ENCODE measurements at regions not wholly inside any gene's neighbourhood (a gene's known extent, or its start where the extent isn't known, plus 50 kb on each side); places are given as distances from the start of the nearest gene placed in this dataset.

- TF ChIP-seq, protein P1, sequence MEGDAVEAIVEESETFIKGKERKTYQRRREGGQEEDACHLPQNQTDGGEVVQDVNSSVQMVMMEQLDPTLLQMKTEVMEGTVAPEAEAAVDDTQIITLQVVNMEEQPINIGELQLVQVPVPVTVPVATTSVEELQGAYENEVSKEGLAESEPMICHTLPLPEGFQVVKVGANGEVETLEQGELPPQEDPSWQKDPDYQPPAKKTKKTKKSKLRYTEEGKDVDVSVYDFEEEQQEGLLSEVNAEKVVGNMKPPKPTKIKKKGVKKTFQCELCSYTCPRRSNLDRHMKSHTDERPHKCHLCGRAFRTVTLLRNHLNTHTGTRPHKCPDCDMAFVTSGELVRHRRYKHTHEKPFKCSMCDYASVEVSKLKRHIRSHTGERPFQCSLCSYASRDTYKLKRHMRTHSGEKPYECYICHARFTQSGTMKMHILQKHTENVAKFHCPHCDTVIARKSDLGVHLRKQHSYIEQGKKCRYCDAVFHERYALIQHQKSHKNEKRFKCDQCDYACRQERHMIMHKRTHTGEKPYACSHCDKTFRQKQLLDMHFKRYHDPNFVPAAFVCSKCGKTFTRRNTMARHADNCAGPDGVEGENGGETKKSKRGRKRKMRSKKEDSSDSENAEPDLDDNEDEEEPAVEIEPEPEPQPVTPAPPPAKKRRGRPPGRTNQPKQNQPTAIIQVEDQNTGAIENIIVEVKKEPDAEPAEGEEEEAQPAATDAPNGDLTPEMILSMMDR (IDR thresholded peaks at IDR 0.05; ENCODE audit: insufficient read depth, low read length): no peak
- TF ChIP-seq POLR2AphosphoS5 (IDR thresholded peaks at IDR 0.05; ENCODE audit: low read depth) (no peak), GABPA (IDR thresholded peaks at IDR 0.05; ENCODE audit: low read depth) (no peak), SPI1 (IDR thresholded peaks at IDR 0.05; ENCODE audit: borderline replicate concordance, low read depth) (no peak)
- TF ChIP-seq, protein P2, sequence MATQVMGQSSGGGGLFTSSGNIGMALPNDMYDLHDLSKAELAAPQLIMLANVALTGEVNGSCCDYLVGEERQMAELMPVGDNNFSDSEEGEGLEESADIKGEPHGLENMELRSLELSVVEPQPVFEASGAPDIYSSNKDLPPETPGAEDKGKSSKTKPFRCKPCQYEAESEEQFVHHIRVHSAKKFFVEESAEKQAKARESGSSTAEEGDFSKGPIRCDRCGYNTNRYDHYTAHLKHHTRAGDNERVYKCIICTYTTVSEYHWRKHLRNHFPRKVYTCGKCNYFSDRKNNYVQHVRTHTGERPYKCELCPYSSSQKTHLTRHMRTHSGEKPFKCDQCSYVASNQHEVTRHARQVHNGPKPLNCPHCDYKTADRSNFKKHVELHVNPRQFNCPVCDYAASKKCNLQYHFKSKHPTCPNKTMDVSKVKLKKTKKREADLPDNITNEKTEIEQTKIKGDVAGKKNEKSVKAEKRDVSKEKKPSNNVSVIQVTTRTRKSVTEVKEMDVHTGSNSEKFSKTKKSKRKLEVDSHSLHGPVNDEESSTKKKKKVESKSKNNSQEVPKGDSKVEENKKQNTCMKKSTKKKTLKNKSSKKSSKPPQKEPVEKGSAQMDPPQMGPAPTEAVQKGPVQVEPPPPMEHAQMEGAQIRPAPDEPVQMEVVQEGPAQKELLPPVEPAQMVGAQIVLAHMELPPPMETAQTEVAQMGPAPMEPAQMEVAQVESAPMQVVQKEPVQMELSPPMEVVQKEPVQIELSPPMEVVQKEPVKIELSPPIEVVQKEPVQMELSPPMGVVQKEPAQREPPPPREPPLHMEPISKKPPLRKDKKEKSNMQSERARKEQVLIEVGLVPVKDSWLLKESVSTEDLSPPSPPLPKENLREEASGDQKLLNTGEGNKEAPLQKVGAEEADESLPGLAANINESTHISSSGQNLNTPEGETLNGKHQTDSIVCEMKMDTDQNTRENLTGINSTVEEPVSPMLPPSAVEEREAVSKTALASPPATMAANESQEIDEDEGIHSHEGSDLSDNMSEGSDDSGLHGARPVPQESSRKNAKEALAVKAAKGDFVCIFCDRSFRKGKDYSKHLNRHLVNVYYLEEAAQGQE (IDR thresholded peaks at IDR 0.05; ENCODE audit: insufficient replicate concordance, low read depth): no peak
These were observed 324.7 kb upstream of the RARB start for GRCh38 chr3:25103391-25103790.
